ENCODE measurements at regions not wholly inside any gene's neighbourhood (a gene's known extent, or its start where the extent isn't known, plus 50 kb on each side); places are given as distances from the start of the nearest gene placed in this dataset.

DNA sequence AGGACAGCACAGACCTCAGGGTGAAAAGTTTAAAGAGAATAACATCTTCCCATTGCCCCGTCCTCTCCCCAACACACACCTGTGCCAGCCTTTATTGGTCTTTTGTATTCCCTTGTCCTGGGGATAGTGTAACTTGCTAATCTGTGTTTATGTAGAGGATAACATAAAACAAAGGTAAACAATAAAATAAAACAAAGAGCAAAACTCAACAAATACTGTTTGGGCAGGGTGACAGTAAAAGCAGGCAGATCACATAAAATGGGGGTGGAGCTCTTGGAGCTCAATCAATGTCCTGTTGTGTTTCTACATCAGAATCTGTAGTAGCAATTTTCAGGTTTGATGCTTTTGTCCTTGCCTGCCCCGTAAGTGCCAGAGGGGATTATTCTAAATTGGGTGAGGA lies 1939.7 kb downstream of the TP53TG3F start:
- Mint-ChIP-seq H3K27ac (no peak overlapping the region), H3K36me3 (ENCODE audit: low read depth) (no peaks in the 10 kb centered on the region), H3K4me1 (ENCODE audit: low read depth) (no peaks in the 10 kb centered on the region), H3K4me3 (no peak overlapping the region), H3K9me3 (peaks cover 19% of the 10 kb centered on the region), H3K27me3 (no peaks in the 10 kb centered on the region)
- DNase-seq, result no peak

DNA sequence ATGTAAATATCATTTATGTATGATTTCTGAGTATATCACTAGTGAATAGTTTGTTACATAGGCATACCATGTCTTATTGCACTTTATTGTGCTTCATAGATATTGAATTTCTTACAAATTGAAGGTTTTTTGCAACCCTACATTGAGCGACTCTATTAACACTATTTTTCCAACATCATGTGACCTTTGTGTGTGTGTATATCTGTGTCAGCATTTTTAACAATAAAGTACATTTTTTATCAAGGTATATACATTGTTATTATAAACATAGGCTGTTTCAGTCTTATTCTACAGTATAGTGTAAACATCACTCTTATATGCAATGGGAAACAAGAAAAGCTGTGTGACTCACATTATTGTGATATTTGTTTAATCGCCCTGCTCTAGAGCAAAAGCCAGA lies 1944.9 kb downstream of the TP53TG3F start:
- Mint-ChIP-seq H3K27me3 (no peaks in the 10 kb centered on the region), H3K36me3 (ENCODE audit: low read depth) (no peaks in the 10 kb centered on the region), H3K9me3 (peaks cover 19% of the 10 kb centered on the region), H3K27ac (no peak overlapping the region), H3K4me1 (ENCODE audit: low read depth) (no peaks in the 10 kb centered on the region), H3K4me3 (no peak overlapping the region)
- no peak for DNase-seq

DNA sequence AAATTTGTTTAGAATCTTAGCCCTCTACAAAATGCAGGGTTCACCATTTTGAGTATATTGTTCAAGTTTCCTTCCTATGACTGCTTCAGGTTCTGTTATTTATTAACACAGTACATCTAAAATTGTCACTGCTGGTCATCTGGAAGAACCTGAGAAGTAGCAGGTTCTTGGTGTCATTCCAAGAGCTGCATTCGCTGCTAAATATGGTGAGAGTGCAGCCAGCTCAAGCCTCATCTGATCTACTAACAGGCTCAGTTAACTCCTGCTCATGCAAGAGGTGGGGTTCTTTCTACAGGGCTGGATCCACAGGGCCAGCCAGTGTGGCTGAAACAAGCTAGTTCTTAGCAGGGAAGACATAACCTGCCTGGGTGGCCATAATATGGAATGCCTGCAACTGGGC lies 1946.1 kb downstream of the TP53TG3F start:
- DNase-seq, result no peak
- H3K4me1 Mint-ChIP-seq (ENCODE audit: low read depth), result no peaks in the 10 kb centered on the region
- no peaks in the 10 kb centered on the region for H3K27me3 Mint-ChIP-seq
- peaks cover 21% of the 10 kb centered on the region for H3K9me3 Mint-ChIP-seq
- no peaks in the 10 kb centered on the region for H3K36me3 Mint-ChIP-seq (ENCODE audit: low read depth)
- H3K27ac Mint-ChIP-seq, result no peak overlapping the region
- no peak overlapping the region for H3K4me3 Mint-ChIP-seq

DNA sequence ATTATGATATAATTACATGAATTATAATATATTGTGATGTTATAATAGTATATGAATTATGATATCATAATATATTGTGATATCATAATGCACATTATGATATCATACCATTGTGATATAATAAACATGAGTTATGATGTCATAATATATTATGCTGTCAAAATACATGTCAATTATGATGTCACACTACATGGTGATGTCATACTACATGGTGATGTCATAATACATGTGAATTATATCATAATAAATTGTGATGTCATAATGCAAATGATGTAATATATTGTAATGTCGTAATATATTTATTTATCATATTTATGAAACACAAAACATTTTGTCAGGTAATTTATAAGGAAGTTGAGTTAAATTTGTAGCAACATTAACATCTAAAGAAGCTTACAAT lies 1950.1 kb downstream of the TP53TG3F start:
- Mint-ChIP-seq H3K4me3 (no peak overlapping the region), H3K4me1 (ENCODE audit: low read depth) (no peaks in the 10 kb centered on the region), H3K27ac (no peak overlapping the region), H3K9me3 (peaks cover 23% of the 10 kb centered on the region), H3K27me3 (no peaks in the 10 kb centered on the region), H3K36me3 (ENCODE audit: low read depth) (no peaks in the 10 kb centered on the region)
- DNase-seq, result no peak

- Mint-ChIP-seq H3K4me1 (ENCODE audit: low read depth) (no peaks in the 10 kb centered on the region), H3K27ac (no peak overlapping the region), H3K36me3 (ENCODE audit: low read depth) (no peaks in the 10 kb centered on the region), H3K4me3 (no peak overlapping the region), H3K27me3 (no peaks in the 10 kb centered on the region), H3K9me3 (peaks cover 28% of the 10 kb centered on the region)
- DNase-seq, result no peak
Observed at GRCh38 chr16:35410438-35410837, 1951.0 kb downstream of the TP53TG3F start.

GRCh38 chr16:35411156-35411555 lies 1951.7 kb downstream of the TP53TG3F start:
- Mint-ChIP-seq H3K4me3 (no peak overlapping the region), H3K36me3 (ENCODE audit: low read depth) (no peaks in the 10 kb centered on the region), H3K27ac (no peak overlapping the region), H3K27me3 (no peaks in the 10 kb centered on the region), H3K4me1 (ENCODE audit: low read depth) (no peaks in the 10 kb centered on the region), H3K9me3 (peaks cover 25% of the 10 kb centered on the region)
- no peak for DNase-seq

GRCh38 chr16:35414139-35414538 lies 1954.7 kb downstream of the TP53TG3F start:
- DNase-seq, result no peak
- H3K27ac Mint-ChIP-seq, result no peak overlapping the region
- H3K4me3 Mint-ChIP-seq, result no peak overlapping the region
- peaks cover 19% of the 10 kb centered on the region for H3K9me3 Mint-ChIP-seq
- H3K4me1 Mint-ChIP-seq (ENCODE audit: low read depth), result no peaks in the 10 kb centered on the region
- H3K27me3 Mint-ChIP-seq, result no peaks in the 10 kb centered on the region
- H3K36me3 Mint-ChIP-seq (ENCODE audit: low read depth), result no peaks in the 10 kb centered on the region

DNA sequence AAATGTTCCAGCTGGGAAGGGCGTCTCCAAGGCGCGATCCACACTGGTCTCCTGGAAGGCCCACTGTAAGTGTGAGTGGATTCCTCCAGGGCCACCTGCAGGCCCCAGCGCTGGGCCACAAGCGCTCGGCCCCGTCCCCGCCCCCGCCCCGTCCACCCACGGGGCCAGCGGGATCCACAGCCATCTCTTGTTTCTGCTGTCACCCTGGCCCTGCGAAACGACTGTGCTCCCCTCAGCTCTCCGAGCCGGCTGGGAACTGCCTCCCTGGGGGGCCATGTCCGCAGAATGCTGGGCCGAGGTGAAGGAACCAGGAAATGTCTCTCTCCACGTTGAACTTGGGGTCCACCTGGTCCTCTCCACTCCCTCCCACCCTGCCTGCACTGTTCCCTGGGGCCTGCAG lies 1955.2 kb downstream of the TP53TG3F start:
- Mint-ChIP-seq H3K4me3 (no peak overlapping the region), H3K36me3 (ENCODE audit: low read depth) (no peaks in the 10 kb centered on the region), H3K27ac (no peak overlapping the region), H3K27me3 (no peaks in the 10 kb centered on the region), H3K9me3 (peaks cover 23% of the 10 kb centered on the region), H3K4me1 (ENCODE audit: low read depth) (no peaks in the 10 kb centered on the region)
- no peak for DNase-seq

GRCh38 chr16:35425270-35425669 lies 1965.9 kb downstream of the TP53TG3F start:
- peaks cover 35% of the 10 kb centered on the region for H3K9me3 Mint-ChIP-seq
- no peaks in the 10 kb centered on the region for H3K36me3 Mint-ChIP-seq (ENCODE audit: low read depth)
- H3K4me1 Mint-ChIP-seq (ENCODE audit: low read depth), result no peaks in the 10 kb centered on the region
- H3K27me3 Mint-ChIP-seq, result no peaks in the 10 kb centered on the region
- no peak for DNase-seq
- no peak overlapping the region for H3K27ac Mint-ChIP-seq
- H3K4me3 Mint-ChIP-seq, result no peak overlapping the region

- Mint-ChIP-seq H3K36me3 (ENCODE audit: low read depth) (no peaks in the 10 kb centered on the region), H3K4me3 (no peak overlapping the region), H3K27ac (no peak overlapping the region), H3K4me1 (ENCODE audit: low read depth) (no peaks in the 10 kb centered on the region), H3K27me3 (no peaks in the 10 kb centered on the region), H3K9me3 (peaks cover 40% of the 10 kb centered on the region)
- DNase-seq, result no peak
Observed at GRCh38 chr16:35431829-35432663, 1972.6 kb downstream of the TP53TG3F start.

DNA sequence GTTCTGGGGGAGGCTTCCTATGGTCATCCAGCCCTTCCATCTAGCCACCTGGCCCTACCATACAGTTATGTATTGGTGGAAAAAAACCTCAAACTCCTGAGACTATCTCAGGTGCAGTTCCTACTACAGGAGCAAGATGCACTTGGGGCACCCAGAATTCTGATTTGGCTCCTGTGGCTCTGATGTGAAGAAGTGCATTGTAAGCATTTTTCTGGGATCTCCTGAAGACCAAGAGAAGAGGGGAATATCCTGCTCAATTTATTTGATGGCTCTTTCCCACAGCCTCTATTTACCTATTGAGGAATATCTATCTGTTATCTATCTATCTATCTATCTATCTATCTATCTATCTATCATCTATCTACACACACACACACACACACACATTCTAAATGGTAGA lies 1981.5 kb downstream of the TP53TG3F start:
- no peak overlapping the region for H3K4me3 Mint-ChIP-seq
- no peaks in the 10 kb centered on the region for H3K4me1 Mint-ChIP-seq (ENCODE audit: low read depth)
- no peaks in the 10 kb centered on the region for H3K36me3 Mint-ChIP-seq (ENCODE audit: low read depth)
- no peaks in the 10 kb centered on the region for H3K27me3 Mint-ChIP-seq
- no peak for DNase-seq
- H3K27ac Mint-ChIP-seq, result no peak overlapping the region
- H3K9me3 Mint-ChIP-seq, result peaks cover 45% of the 10 kb centered on the region

DNA sequence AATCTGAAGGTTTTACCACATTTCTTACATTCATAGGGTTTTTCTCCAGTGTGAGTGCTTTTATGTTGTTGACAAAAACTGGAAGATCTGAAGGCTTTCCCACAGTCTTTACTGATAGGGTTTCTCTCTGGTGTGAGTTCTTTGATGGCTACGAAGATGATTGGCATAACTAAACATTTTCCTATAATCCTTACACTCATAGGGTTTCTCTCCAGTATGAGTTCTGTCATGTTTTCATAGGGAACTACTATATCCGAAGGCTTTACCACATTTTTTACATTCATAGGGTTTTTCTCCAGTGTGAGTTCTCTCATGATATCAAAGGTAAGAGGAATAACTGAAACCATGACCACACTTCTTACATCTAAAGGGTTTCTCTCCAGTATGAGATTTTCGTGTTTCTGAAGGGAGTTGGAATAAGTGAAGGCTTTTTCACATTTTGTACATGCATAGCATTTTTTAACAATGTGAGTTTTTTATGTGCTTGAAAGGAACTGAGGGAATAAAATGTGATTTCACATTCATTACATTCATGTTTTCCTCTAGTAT lies 1987.7 kb downstream of the TP53TG3F start:
- DNase-seq, result no peak
- Mint-ChIP-seq H3K27me3 (no peaks in the 10 kb centered on the region), H3K4me3 (no peak overlapping the region), H3K9me3 (peaks cover 56% of the 10 kb centered on the region), H3K36me3 (ENCODE audit: low read depth) (no peaks in the 10 kb centered on the region), H3K27ac (no peak overlapping the region), H3K4me1 (ENCODE audit: low read depth) (no peaks in the 10 kb centered on the region)

GRCh38 chr16:35449663-35450062 lies 1990.3 kb downstream of the TP53TG3F start:
- no peaks in the 10 kb centered on the region for H3K4me1 Mint-ChIP-seq (ENCODE audit: low read depth)
- H3K27ac Mint-ChIP-seq, result no peak overlapping the region
- no peaks in the 10 kb centered on the region for H3K36me3 Mint-ChIP-seq (ENCODE audit: low read depth)
- H3K9me3 Mint-ChIP-seq, result peaks cover 51% of the 10 kb centered on the region
- no peak for DNase-seq
- H3K27me3 Mint-ChIP-seq, result no peaks in the 10 kb centered on the region
- no peak overlapping the region for H3K4me3 Mint-ChIP-seq

- no peaks in the 10 kb centered on the region for H3K4me1 Mint-ChIP-seq (ENCODE audit: low read depth)
- no peak overlapping the region for H3K4me3 Mint-ChIP-seq
- peaks cover 49% of the 10 kb centered on the region for H3K9me3 Mint-ChIP-seq
- no peaks in the 10 kb centered on the region for H3K27me3 Mint-ChIP-seq
- H3K27ac Mint-ChIP-seq, result no peak overlapping the region
- DNase-seq, result no peak
- H3K36me3 Mint-ChIP-seq (ENCODE audit: low read depth), result no peaks in the 10 kb centered on the region
Observed at GRCh38 chr16:35450648-35451047, 1991.2 kb downstream of the TP53TG3F start.

- H3K36me3 Mint-ChIP-seq (ENCODE audit: low read depth), result no peaks in the 10 kb centered on the region
- H3K27me3 Mint-ChIP-seq, result no peaks in the 10 kb centered on the region
- H3K4me3 Mint-ChIP-seq, result no peak overlapping the region
- no peak overlapping the region for H3K27ac Mint-ChIP-seq
- DNase-seq, result no peak
- peaks cover 53% of the 10 kb centered on the region for H3K9me3 Mint-ChIP-seq
- no peaks in the 10 kb centered on the region for H3K4me1 Mint-ChIP-seq (ENCODE audit: low read depth)
Observed at GRCh38 chr16:35452471-35452870, 1993.1 kb downstream of the TP53TG3F start.
